Stimulated activated CD4-positive, alpha-beta T cell treated with anti-CD3 and anti-CD28 coated beads, Interleukin-12 subunit alpha, Interleukin-12 subunit beta, amount 100 ng/mL, for 48 hours (primary cell): ENCODE measurements at regions not wholly inside any gene's neighbourhood (a gene's known extent, or its start where the extent isn't known, plus 50 kb on each side); places are given as distances from the start of the nearest gene placed in this dataset.

Experiments
- DNase-seq, 3 donors: peaks; one replicate each; pipeline ENCODE4 v3.0.0-alpha.2; 2020; ENCODE audit warnings: low read depth in 2 of 3, low spot score in 1 of 3

GRCh38 chrX:149275836-149276235 lies 229.3 kb downstream of the IDS start:
- DNase-seq: no peak

- DNase-seq: no peak
Measured at GRCh38 chrX:149274516-149275105, 230.5 kb downstream of the IDS start.

DNA sequence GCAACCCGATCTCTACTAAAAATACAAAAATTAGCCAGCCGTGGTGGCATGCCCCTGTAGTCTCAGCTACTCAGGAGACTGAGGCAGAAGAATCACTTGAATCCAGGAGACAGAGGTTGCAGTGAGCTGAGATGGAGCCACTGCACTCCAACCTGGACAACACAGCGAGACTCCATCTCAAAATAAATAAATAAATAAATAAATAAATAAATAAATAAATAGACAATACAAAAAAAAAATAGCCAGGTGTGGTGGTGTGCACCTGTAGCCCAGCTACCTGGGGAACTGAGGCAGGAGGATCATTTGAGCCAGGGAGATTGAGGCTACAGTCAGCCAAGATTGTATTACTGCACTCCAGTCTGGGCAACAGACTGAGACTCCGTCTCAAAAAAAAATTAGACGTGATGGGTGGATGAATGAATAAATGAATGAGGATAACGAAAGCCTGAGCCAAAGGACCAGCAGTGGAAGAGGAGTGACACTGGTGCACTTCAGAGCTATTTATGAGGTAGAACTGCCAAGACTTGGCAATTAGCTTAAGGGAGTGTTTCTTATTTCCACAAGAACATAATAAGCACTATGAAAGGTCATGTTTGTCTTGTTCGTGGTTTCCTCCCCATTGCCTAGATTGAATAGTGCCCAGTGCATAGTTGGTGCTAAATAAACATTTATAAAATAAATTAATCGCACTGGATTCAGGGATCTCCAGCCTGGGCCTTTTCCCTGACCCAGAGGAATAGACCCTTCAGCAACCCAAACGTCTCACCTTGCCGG lies 232.2 kb downstream of the IDS start:
- no peak for DNase-seq

DNA sequence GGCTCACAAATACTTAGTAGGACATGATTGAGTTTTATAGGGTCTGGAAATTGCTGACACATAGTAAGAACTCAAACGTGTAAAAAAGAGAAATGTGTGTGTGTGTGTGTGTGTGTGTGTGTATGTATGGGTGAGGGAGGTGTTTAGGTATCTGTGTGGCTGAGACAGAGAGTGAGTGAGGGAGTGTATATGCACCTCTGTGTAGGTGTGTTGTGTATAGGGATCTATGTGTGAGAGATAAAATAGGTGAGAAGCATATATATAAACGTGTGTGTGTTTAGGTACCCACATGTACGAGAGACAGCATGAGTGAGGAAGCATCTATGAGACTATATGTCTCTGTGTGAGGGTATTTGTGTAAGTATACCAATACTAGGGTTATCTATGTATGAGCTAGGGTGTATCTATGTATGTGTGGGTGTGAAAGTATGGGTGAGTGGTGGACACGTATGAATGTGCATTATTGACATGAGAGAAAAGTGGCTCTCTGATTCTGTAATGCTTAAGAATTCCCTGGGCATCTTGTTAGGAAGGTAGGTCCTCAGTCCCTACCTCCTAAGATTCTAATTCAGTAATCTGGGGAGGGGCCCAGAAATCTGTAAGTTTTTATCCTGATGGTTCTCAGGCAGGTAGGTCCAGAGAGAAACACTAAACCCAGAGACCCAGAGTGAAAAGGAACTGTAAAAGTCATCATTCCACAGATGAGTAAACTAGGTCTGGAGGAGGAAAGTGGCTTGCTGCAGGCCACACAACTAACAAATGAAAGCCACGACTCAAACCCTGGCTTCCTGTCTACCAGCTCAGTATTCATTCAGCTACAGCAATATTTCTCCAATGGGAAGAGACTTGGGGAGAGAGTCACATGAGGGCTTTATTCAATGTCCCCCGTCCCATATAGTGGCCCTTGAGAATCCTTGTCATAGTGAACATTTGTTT lies 237.0 kb downstream of the IDS start:
- peak in 1 of 3 donors; percentile 15 for DNase-seq

GRCh38 chrX:149262086-149262485 lies 243.0 kb downstream of the IDS start:
- no peak for DNase-seq

DNA sequence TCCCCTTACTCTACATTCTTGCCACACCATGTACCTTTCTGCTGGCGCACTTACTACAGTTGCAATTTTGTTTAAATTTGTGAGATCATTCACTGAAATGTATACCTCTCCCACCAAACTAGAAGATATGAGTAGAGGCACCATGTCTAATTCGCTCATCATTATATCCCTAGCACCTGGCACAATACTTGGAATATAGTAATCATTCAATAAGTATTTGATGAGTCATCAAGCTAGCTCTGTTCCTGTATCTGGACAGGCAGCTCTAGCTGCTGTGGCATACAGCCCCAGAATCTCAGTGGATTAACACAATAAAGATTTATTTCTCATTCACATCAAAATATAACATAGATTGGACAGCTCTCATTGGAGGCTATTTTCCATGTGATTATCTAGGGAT lies 245.9 kb downstream of the IDS start:
- no peak for DNase-seq

DNA sequence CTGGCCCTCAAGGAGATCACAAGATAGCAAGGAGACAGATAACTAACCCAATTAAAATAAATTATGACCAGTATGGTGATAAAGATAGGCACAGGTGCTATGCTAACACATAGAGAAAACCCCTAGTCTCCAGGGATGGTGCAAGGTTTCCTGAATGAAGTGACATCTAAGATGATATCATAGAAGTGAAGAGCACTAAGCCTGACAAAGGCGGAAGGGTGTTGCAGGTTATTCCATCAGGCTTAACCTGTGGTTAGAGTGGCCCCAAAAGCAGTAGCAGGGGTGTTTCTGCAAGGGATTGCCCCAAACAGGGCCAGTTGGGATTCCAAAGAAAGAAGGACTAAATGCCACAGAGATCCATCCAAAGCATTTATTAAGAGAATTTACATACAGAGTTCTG lies 249.2 kb downstream of the IDS start:
- no peak for DNase-seq

GRCh38 chrX:149248073-149248625 lies 257.0 kb downstream of the IDS start:
- DNase-seq: no peak

GRCh38 chrX:149230689-149231088 lies 274.4 kb downstream of the IDS start:
- no peak for DNase-seq

- no peak for DNase-seq
Measured at GRCh38 chrX:149223854-149224253, 281.3 kb downstream of the IDS start.

GRCh38 chrX:149222040-149222439 lies 283.1 kb downstream of the IDS start:
- no peak for DNase-seq

DNA sequence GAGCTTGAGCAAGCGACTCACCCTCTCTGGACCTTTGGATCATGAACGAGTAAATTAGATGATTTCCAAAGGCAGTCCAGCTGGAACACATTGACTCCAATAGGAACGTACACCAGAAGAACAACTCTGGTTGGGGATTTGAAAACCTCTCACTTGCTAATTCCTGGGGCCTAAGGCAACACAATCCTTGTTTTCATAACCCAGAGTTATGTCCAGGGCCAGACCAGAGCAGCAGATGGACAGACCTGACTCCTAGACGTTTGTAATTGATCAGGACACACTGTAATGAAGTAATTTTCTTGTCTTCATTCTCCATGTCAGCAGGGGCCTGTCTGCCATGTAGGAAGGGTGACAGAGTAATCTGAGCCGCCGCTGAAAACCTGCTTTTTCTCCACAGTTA lies 283.9 kb downstream of the IDS start:
- no peak for DNase-seq

DNA sequence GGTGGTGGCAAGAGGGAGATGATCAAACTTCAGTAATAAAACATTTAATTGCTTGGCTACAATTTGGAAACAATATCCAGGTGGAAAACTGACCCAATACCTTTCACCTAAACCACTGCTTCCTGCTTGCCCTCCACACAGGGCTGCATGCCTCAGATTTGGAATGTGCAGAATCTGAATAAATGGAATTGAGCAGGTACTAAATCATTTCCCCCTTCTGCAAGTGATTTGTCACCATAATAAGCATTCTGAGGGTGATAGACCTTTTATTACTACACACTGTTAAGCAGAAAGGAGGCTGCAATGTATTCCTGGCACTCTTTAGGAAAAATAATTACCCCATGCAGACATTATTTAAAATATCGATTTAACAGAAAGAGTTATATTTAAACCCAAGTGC lies 291.8 kb downstream of the IDS start:
- no peak for DNase-seq

DNA sequence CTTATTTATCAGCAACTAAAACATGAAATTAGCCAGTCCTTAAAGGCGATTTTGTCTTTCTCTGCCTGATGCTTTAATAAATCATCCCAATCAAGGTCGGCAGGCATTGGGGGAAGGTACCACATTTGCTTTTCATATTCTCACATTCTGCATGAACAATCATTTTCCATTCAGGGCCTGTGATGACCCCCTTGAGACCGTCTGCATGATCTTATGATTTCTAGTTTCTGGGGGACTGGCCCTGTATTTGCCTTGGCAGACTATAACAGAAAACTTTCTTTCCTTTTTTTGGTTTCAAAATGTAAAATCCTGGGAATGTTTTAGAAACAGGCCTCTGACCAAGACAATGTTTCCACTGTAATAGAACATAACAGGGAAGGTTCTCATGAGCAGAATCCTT lies 296.8 kb downstream of the IDS start:
- DNase-seq: no peak

GRCh38 chrX:149207518-149207917 lies 297.6 kb downstream of the IDS start:
- no peak for DNase-seq

GRCh38 chrX:149205937-149206336 lies 299.2 kb downstream of the IDS start:
- no peak for DNase-seq

DNA sequence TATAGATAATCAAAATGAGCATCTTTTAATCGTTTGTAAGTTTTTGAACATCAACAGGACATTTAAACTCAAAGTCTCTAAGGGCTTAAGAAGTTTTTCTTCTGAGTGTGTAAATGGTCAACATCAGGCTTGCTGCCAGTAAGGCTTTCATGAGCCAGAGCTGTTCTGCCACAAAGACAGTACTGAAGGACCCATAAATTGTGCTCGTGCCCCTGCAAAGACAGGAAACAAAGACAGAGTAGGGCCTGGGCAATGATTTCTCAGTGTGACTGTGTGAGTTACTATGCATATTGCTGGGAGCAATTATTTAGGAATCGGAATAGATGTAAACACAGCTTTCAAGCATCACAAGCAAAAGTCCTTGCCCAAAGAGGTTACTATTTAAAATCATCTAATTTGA lies 300.0 kb downstream of the IDS start:
- DNase-seq: no peak

DNA sequence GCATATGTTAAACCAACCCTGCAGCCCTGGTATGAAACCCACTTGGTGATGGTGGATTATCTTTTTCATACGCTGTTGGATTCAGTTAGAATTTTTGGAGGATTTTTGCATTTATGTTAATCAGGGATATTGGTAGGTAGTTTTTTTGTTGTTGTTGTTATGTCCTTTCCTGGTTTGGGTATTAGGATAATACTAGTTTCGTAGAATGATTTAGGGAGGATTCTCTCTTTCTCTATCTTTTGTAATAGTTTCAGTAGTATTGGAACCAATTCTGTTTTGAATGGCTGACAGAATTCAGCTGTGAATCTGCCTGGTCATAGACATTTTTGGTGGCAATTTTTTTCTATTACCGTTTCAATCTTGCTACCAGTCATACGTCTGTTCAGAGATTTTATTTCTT lies 305.4 kb downstream of the IDS start:
- DNase-seq: no peak

DNA sequence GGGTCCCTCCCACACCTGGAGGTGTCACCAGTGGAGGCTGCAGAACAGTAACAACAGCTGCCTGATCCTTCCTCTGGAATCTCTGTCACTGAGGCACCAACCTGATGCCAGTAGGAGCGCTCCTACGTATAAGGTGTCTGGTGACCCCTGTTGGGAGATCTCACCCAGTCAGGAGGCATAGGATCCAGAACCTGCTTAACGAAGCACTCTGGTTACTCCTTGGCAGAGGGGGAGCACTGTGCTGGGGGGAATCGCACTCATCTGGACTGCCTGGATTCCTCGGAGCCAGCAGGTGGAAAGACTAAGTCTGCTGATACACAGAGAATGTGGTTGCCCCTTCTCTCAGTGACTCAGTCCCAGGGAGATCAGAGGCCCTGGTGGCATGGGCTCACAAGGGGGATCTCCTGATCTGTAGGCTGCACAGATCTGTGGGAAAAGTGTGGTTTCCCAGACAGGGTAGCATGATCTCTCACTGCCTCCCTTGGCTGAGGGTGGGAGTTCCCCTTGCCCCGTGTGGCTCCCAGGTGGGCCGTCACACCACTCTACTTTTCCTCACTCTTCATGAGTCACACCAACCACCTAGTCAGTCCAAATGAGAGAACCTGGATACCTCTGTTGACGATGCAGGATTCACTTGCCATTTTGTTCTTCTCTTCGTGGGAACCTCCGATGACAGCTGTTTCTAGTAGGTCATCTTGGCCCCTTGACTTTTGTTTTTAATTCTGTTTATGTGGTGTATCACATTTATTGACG lies 305.9 kb downstream of the IDS start:
- peak in 1 of 3 donors; percentile 31 for DNase-seq

DNA sequence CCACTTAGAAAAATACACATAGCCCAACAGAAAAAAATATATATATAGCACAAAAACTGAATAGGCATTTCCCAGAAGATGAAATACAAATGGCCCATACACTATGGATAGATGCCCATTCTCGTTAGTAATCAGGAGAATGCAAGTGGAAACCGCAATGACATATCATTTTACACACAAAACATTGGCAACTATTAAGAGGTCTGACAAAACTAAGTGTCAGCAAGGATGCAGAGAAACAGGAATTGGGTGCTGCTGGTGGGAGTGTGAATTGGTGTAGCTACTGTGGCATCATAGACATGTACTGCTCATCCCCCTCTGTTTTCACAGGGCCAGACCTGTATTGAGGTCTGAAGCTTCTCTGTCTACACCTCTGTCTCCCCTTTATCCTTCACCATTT lies 320.0 kb downstream of the IDS start:
- no peak for DNase-seq
